ENCODE measurements at regions not wholly inside any gene's neighbourhood (a gene's known extent, or its start where the extent isn't known, plus 50 kb on each side); places are given as distances from the start of the nearest gene placed in this dataset.

GRCh38 chr6:12606616-12607015, 110.0 kb upstream of the PHACTR1 start (continued):
- no peak for TF ChIP-seq RBBP5 (IDR thresholded peaks at IDR 0.05; ENCODE audit: borderline replicate concordance, low read depth, low read length)
- TF ChIP-seq POLR2AphosphoS5 (IDR thresholded peaks at IDR 0.05; ENCODE audit: low read depth, low read length) = no peak
- no peak for TF ChIP-seq HDAC6 (IDR thresholded peaks at IDR 0.05; ENCODE audit: low read depth, low read length)
- no peak for TF ChIP-seq SUZ12 (IDR thresholded peaks at IDR 0.05; ENCODE audit: low read length)
- TF ChIP-seq JUND (IDR thresholded peaks at IDR 0.05; ENCODE audit: low read length) = no peak
- no peak for TF ChIP-seq POLR2A (IDR thresholded peaks at IDR 0.05; ENCODE audit: control extremely low read depth in 1 of 2, low read depth in 2 of 2, low read length in 2 of 2)
- no peak for TF ChIP-seq PHF8 (conservative IDR thresholded peaks at IDR 0.05; ENCODE audit: low read depth, low read length)
- TF ChIP-seq CBX8 (IDR thresholded peaks at IDR 0.05; ENCODE audit: borderline replicate concordance, low read depth, low read length) = no peak

All from H1 (cell line).